ENCODE measurements at regions not wholly inside any gene's neighbourhood (a gene's known extent, or its start where the extent isn't known, plus 50 kb on each side); places are given as distances from the start of the nearest gene placed in this dataset.
"Not testable (repeated sequence)": the region's sequence is repeated elsewhere in the genome, so short reads cannot be mapped to it uniquely, and the experiment has no call there.

DNA sequence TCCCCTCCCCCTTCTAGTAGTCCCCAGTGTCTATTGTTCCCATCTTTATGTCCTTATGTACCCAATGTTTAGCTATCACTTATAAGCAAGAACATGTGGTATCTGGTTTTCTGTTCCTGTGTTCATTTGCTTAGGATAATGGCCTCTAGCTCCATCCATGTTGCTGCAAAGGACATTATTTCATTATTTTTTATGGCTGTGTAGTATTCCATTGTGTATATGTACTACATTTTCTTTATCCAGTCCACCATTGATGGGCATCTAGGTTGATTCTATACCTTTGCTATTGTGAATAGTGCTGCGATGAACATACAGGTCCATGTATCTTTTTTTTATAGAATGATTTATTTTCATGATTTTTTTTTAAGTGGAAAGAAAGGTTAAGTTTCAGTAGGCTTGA, 135.6 kb upstream of the MED14 start:
- TF ChIP-seq, protein P1, sequence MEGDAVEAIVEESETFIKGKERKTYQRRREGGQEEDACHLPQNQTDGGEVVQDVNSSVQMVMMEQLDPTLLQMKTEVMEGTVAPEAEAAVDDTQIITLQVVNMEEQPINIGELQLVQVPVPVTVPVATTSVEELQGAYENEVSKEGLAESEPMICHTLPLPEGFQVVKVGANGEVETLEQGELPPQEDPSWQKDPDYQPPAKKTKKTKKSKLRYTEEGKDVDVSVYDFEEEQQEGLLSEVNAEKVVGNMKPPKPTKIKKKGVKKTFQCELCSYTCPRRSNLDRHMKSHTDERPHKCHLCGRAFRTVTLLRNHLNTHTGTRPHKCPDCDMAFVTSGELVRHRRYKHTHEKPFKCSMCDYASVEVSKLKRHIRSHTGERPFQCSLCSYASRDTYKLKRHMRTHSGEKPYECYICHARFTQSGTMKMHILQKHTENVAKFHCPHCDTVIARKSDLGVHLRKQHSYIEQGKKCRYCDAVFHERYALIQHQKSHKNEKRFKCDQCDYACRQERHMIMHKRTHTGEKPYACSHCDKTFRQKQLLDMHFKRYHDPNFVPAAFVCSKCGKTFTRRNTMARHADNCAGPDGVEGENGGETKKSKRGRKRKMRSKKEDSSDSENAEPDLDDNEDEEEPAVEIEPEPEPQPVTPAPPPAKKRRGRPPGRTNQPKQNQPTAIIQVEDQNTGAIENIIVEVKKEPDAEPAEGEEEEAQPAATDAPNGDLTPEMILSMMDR (IDR thresholded peaks at IDR 0.05; ENCODE audit: low read length) = not testable (repeated sequence)
- TF ChIP-seq EZH2 (IDR thresholded peaks at IDR 0.05; ENCODE audit: borderline replicate concordance, low read length) = not testable (repeated sequence)
